OCI-M2 (cell line): ENCODE measurements at regions not wholly inside any gene's neighbourhood (a gene's known extent, or its start where the extent isn't known, plus 50 kb on each side); places are given as distances from the start of the nearest gene placed in this dataset.
"Not testable (repeated sequence)": the region's sequence is repeated elsewhere in the genome, so short reads cannot be mapped to it uniquely, and the experiment has no call there.

Experiments used
- DNase-seq: peaks from one replicate; lab custom pipeline; 2025; ENCODE audit not compliant: unreplicated experiment; lab: John Stamatoyannopoulos, UW

GRCh38 chr5:52148679-52149078 is 639.0 kb upstream of the ITGA1 start:
- DNase-seq: no peak

- no peak for DNase-seq
Observed at GRCh38 chr5:52150501-52150900, 637.2 kb upstream of the ITGA1 start.

- DNase-seq: not testable (repeated sequence)
Observed at GRCh38 chr5:52156809-52157208, 630.9 kb upstream of the ITGA1 start.

- not testable (repeated sequence) for DNase-seq
Observed at GRCh38 chr5:52165806-52166205, 621.9 kb upstream of the ITGA1 start.

- DNase-seq: no peak
Observed at GRCh38 chr5:52173133-52173532, 614.6 kb upstream of the ITGA1 start.

GRCh38 chr5:52177193-52177592 is 610.5 kb upstream of the ITGA1 start:
- DNase-seq: no peak

- DNase-seq: no peak
Observed at GRCh38 chr5:52181403-52181802, 606.3 kb upstream of the ITGA1 start.

GRCh38 chr5:52190737-52191136 is 597.0 kb upstream of the ITGA1 start:
- no peak for DNase-seq

GRCh38 chr5:52199833-52200232 is 587.9 kb upstream of the ITGA1 start:
- DNase-seq: no peak

GRCh38 chr5:52202256-52202655 is 585.5 kb upstream of the ITGA1 start:
- no peak for DNase-seq

- DNase-seq: no peak
Observed at GRCh38 chr5:52204310-52204709, 583.4 kb upstream of the ITGA1 start.
